A204.1 (cell line): ENCODE measurements at regions not wholly inside any gene's neighbourhood (a gene's known extent, or its start where the extent isn't known, plus 50 kb on each side); places are given as distances from the start of the nearest gene placed in this dataset.

Experiments
- FAIRE-seq: peaks from 2 replicates; lab custom pipeline; 2012; peaks lifted over from hg19 to GRCh38; lab: Jason Lieb, UNC

DNA sequence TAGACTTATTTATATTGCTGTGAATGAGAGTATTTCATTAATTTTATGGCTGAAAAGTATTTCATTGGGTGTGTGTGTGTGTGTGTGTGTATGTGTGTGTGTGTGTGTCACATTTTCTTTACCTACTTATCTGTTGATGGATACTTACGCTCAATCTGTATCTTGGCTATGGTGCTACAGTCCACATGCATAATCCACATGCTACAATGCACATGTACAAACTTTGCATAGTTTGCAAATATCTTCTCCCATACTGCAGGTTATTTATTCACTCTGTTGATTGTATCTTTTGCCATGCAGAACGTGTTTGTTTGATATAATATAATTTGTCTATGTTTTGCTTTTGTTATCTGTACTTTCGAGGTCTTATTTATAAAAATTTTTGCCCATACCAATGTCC, 167.8 kb downstream of the RAB28 start:
- FAIRE-seq = no peak

GRCh38 chr4:13313856-13314255, 170.3 kb downstream of the RAB28 start:
- FAIRE-seq = no peak

GRCh38 chr4:13312264-13312663, 171.9 kb downstream of the RAB28 start:
- FAIRE-seq = no peak

DNA sequence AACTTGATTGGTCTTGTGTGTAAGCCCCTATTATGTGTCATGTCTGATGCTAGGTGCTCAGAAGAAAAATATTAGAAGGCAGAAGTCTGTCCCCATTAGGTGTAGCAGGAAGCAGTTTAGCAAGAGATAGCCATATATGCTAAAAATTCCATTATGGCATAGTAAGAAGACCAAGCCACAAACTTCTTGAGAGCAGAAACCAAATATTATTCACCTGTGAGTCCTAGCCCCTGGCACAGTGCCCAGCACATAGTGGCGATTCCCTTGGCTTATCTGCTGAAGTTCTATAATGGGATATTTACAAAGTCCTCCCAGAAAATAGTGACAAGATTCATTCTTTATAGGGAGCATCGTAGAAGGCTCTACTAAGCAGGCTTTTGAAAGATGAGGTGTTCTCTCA, 174.4 kb downstream of the RAB28 start:
- no peak for FAIRE-seq

GRCh38 chr4:13306356-13306755, 177.8 kb downstream of the RAB28 start:
- no peak for FAIRE-seq

- FAIRE-seq = no peak
Observed at GRCh38 chr4:13302876-13303275, 181.3 kb downstream of the RAB28 start.

GRCh38 chr4:13299343-13299742, 184.8 kb downstream of the RAB28 start:
- FAIRE-seq = no peak

GRCh38 chr4:13298655-13299054, 185.5 kb downstream of the RAB28 start:
- FAIRE-seq = no peak

GRCh38 chr4:13296986-13297385, 187.2 kb downstream of the RAB28 start:
- no peak for FAIRE-seq

DNA sequence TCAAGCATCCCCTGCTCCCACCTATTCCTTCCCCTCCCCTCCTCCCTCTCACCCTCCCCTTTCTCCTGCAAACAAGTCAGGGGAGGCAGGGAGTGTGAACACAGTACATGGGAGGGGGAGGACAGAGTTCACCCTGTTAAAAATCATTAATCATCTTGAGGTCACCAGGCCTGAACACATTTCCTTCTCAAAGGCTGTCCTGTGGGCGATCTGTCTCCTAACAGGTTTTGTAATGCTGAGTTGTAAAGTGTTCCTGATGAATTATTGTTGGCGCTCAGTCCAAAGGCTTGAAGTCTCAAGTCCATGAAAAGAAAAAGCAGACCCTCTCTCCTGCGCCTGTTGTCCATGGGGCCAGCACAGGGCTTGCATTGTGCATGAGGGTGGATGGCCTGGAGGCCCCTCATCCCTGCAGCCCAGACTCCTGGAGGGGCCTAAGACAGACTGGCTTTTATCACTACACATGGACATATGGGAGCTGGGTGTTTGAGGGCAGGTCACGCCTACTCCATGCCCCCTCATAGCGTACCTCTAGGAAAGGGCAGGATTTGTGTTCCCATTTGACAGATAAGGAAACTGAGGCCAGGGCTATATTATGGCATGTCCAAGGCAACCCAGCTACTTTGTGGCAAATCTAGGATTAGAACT, 189.1 kb downstream of the RAB28 start:
- no peak for FAIRE-seq

DNA sequence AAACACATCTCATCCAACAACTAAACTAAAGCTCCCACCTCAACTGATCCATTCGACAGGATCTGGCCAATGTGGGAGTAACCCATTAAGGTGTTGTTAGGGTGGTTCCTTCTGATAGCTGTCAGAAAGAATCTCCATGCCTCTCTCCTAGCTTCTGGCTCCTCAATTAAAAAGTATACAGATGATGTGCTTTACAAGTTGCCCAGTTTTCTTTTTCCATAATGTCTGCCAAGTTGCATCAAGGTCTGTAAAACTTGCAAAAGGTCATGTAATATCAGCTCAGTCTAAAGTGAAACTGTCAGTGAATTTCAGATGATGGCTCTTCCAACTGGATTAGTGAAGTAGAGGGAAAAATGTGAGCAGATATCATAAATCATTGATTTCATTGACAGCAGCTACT, 191.8 kb downstream of the RAB28 start:
- no peak for FAIRE-seq

GRCh38 chr4:13289391-13289790, 194.7 kb downstream of the RAB28 start:
- FAIRE-seq = no peak

GRCh38 chr4:13285336-13285735, 198.8 kb downstream of the RAB28 start:
- no peak for FAIRE-seq

GRCh38 chr4:13284932-13285331, 199.2 kb downstream of the RAB28 start:
- FAIRE-seq = no peak

GRCh38 chr4:13276357-13276756, 207.8 kb downstream of the RAB28 start:
- FAIRE-seq = no peak

DNA sequence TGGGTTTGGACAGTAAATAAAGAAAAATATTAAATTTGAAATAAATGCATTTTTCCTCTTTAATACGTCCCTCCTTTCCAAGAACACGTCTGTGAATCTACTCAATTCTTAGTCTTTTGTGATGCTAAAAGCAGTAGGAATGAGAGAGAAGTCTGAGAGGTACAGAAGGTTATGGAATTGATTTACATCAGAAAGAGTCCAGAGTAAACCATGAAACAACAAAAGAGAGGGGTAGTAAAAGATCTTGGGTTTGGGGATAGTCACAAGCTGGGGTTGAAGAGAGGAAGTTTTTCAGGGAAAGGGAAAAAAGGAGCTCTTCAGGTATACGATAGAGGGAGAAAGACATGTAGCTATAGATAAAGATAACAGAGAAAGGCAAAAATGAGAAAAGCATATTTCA, 215.4 kb downstream of the RAB28 start:
- no peak for FAIRE-seq

GRCh38 chr4:13268165-13268564, 216.0 kb downstream of the RAB28 start:
- FAIRE-seq = no peak

DNA sequence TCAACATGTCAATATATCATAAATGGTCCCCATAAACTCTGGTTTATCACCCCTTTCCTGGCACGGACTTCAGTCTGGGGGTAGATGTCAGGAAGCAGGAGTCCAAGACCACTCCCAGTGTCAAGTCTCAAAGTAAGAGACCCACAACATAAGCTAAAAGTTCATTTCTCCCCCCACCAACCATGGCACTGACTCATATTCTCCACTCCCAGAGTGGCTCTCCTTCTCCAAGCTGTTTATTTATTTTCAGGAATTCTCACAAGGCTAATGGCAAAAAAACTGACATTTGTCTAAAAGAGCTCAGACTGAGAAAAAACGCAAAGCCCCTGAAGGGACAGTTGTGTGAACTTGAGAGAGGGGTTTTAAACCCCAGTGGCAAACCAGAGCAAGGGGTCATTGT, 217.0 kb downstream of the RAB28 start:
- no peak for FAIRE-seq

- no peak for FAIRE-seq
Observed at GRCh38 chr4:13266687-13267086, 217.5 kb downstream of the RAB28 start.

GRCh38 chr4:13263967-13264525, 220.1 kb downstream of the RAB28 start:
- FAIRE-seq = no peak

DNA sequence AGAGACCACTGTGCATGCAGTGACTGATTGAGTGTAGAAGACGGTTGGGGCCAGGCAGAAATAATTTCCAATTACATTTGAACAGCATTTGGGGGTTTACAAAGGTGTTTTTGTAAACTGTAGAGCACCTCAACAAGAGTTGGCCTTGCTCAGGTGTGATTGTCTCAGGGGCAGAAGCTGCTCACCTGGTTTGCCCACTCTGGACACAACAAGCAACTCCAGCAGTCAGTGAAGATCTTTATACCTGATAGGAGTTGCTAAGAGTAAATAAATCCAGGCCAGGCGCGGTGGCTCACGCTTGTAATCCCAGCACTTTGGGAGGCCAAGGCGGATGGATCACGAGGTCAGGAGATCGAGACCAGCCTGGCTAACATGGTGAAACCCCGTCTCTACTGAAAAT, 221.3 kb downstream of the RAB28 start:
- FAIRE-seq = no peak

DNA sequence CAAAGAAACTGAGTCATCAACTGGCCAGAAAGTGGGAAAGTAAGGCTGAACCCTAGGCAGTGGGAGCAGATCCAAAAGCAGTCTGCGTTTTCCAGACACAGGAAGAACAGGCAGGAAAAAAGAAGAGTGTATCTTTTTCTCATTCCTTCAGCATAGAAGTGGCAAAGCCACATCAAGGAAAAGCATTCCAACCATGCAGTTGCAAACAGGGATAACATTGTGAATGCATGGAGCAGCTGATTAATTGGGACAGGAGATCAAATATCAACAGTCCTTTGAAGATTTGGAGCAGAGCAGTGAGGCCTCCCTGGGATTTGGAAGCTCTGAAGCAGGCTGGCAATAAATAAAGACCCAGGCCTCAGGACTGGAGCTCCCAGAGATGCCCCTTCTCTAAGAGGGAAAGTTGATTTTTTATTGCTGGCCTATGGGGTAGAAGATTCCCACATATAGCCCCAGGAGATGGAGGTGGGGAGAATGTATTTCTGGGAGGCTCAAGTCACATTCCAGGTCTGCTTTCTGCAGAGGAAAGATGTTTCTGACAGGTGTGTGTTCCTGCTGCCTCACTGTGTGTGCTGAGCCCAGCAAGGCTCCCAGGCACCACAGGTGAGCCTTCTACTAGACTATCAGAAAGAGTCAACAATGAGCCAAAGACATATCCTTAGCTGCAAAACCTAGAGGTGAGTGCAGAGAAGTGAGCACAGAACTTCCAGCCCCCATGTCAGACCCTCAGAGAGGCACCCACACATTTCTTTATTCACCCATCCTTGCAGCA, 222.5 kb downstream of the RAB28 start:
- FAIRE-seq = no peak

DNA sequence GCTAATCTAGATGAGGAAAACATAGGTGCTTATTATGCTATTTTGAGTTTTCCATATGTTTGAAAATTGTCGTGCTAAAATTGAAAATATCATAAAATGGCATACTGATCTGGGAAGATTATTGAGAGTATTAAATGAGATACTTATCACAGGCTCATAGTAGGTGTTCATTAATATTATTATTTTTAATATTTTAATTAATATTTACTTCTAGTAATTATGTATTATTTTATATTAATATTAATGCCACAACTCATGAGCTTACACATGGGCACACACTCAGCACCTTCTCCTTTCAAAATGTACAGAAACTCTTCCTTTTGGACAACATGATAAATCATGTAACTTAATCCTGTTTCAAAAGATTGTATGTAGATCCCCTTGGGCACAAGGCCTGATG, 223.6 kb downstream of the RAB28 start:
- FAIRE-seq = no peak

DNA sequence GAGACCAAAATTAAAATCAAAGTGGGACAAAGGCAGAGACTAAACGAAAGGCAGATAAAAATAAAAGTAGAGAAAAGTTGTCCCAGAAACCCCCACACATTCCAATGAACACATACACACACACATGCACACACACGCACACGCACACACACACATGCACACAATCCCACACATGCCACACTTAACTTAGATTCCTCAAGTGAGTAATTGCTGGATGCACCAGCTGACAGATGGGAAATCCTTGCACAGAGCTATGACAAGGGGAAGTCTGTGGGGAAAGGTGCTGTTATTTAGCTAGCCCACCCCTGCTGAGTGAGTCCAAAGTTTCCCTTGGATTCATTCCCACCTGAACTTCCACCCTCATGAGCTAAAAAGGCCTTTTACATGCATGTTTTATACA, 233.9 kb downstream of the RAB28 start:
- no peak for FAIRE-seq
